Effector CD8-positive, alpha-beta T cell (primary cell): ENCODE measurements at regions not wholly inside any gene's neighbourhood (a gene's known extent, or its start where the extent isn't known, plus 50 kb on each side); places are given as distances from the start of the nearest gene placed in this dataset.

Source experiments
- DNase-seq: peaks from one replicate; lab custom pipeline; 2025; lab: John Stamatoyannopoulos, UW

DNA sequence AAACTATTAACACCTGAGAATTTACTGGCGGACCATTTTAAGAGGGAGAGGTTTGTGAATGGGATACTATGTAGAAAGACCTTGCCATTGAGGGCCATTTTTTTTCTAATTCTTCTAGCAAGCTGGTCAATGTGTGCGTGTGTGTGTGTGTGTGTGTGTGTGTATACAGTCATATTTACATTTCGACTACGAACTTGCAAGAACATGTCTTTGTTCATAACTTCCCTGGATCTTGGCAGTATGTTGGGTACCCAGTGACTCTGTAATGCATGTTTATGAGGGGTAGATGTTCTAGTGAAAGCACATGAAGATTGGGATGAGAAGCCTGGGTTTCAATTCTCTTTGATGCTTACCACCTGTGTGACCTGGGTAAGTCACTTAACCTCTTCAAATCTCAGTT, 133.6 kb downstream of the UBE2E3 start:
- DNase-seq, result no peak

DNA sequence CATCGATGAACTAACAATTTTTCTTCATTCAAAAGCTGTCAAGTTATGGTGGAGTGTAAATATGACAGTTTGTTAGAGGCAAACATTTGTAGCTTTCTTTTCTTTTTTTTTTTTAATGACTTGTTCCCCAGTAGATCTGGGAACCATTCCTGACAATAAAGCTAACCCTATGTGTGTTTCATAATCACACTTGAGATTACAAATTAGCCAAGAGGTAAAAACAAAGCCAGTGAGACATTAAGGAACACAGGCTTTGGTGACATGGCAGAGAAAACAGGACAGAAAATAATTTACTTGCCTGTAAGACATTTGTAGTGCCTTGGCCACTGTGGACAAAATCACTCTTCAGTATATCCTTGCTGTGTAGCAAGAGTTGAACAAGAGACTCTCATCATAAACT, 135.9 kb downstream of the UBE2E3 start:
- no peak for DNase-seq

DNA sequence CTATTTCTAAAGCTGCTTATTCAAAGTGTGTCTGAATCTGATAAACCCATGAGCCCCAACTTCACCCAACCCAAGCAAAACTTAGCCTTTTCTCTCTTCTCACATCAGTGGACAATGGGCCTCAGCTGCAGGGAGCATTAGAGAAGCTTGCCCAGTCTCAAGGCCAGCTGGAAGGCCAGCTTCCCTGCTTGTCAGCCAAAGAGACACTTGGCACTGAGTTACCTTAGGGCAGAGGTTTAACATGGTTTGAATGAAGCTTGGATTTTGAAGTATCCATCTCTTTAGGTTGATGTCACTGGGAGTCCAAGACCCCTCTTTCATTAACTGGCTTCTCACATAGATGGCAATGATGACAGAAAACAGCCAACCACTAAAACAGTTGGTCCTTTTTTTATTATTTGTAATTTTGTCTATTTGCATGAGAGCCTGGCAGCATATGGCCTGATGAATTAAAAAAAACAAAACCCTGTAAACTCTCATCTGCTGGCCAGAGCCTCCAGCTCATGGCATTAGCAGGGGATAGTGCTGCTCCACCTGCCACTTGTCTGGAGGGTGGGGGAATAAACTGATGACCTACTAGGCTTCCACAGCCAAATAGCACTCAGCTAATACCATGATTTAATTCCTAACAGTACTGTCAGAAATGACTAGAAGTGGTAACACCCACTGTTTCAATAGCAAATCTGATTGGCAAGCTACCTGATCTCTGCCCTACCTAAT, 137.0 kb downstream of the UBE2E3 start:
- DNase-seq, result no peak

DNA sequence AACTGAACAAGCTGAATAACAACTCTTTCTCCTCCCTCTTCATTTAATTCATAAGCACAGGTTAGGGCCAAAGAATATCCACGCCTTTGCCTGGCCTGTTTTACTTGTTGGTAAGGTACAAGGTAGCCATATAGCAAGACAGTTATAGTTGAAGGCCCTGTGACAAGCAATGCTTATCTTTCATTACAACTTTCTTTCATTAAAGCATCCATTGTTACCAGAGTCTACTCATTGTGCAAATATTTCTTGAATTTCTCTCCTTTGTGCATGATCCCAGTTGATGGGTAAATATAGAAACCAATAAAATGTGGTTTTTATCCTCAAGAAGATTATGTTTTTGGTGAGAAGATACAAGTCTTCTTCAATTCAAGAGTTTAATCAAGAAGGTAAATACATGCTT, 140.2 kb downstream of the UBE2E3 start:
- DNase-seq, result no peak

DNA sequence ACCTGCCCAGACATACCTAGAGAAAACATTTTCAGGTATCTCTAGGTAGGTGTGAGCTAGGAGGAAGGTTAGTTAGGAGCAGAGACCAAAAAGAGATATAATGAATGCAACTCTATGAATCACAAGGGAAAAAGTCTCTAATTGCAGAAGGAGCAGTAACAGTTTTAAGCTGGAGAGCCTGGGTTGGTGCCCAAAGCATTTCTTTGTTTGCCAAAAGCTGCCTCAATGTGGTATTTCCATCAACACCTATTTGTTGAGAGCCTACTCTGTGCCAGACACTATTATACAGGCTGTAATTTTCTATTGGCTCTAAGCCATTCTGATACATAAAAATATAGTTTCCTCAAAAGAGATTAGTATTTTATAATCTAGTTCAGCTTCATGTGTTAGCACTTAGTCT, 141.6 kb downstream of the UBE2E3 start:
- no peak for DNase-seq

DNA sequence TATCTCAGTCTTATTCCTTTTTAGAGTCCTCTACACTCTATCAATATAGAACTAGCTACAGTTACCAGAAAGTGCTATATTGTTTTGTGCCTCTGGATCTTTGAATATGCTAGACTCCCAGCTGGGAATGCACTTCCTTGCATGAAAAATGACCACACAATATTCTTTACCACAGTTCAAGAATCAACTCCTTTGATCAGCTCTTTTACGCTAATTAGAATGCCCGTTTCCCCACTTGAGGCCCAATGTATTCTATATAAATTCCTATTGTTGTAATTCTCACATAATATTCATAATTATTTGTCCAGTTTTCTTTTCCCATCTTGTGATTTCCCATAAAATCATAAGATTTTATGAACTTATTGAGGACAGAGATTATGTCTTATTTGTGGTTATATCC, 142.2 kb downstream of the UBE2E3 start:
- DNase-seq, result no peak

DNA sequence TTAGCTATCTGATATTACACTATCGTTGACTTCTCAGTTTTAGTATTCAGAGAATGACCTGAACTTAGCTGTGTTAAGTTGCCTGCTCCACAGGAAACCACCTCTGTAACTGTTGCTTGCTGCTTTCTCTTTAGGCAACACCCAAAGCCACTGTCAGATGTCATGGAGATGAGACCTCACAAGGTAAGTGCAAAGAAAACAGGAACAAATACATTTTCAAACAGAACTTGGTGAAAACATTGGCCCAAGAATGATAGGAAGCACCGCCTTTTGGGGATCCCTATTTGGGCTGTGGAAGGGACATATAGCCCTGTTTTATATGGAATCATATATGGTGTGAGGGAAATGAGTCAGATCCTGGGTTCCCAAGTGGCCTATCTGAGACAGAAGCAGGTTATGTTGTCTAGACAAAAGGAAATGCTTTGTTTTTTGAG, 143.4 kb downstream of the UBE2E3 start:
- peak; percentile 25 for DNase-seq

DNA sequence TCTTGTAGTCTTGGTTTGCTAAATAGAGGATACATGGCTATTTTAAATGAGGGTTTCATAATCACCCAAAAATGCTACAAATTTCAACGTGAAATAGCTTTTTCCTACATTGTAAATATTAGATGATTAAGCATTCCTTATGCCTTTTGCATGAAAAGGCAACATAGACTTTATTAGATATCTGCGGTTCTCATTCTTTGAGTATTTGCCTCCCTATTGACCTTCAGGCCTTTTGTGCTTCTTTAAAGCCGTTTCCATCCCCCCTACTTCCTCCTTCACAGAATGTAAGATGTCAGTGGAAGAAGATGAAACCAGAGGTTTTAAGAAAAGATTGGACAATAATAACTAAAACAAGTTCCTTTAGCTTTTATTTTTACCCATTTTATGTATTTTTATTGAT, 144.1 kb downstream of the UBE2E3 start:
- DNase-seq, result no peak

DNA sequence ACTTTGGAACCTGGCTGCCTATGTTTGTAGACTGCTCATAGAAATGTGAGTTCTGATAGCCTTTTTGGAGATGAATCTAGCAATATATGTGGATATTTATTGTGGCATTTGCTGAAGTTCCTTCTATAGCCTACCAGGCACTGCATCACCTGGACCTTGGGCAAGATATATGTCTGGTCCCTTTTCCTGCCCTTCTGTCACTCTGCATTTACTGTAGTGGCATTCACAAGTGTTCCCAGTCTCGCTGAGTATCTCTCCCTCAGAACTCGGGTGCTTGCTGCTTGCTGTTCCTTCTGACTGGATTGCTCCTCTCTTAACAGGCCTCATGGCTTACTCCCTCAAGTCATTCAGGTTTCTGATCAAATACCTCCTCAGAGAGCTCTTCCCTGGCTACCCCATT, 145.0 kb downstream of the UBE2E3 start:
- DNase-seq, result no peak

DNA sequence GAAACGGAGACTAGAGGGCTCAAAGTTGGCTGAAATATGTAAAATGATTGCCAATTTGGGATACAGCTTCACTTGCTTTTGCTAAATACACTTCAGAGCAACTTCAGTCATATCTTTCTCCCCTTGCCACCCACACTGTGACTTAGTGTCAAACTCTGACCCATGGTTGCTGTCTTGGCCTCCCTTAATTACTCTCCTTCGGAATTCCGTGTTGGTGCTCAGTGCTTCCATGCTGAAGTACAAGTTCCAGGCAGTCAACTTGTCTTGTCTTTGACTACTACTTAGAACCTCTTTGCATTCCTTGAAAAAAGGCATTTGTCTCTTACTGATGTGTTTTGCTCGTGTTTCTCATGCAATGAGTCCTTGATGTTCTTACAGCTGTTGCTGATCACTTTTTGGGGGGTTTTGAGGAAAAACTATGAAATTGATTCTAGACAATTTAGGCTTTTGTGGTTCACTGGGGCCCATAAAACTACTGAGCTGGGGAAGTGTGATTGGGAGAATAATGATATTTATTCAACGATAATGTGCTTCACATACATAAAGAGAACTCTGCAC, 146.0 kb downstream of the UBE2E3 start:
- DNase-seq, result no peak

DNA sequence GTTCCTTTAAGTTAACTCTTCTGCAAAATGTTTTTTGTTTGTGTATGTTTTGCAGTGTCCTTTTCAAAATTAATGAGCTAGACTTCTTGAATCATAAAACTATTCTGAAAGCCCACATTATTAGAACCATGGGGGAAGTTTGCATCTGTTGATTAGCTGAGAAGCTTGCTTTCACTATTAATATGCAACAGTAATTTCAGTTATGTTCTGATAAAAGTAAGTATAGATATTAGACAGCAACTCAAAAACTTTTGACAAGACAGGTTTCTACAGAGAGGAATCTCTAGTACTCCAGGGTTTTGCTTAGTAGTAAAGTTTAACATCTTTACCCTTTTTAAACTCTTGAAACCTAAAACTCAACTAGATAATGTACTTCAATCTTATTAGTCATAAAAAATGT, 147.8 kb downstream of the UBE2E3 start:
- DNase-seq, result no peak

DNA sequence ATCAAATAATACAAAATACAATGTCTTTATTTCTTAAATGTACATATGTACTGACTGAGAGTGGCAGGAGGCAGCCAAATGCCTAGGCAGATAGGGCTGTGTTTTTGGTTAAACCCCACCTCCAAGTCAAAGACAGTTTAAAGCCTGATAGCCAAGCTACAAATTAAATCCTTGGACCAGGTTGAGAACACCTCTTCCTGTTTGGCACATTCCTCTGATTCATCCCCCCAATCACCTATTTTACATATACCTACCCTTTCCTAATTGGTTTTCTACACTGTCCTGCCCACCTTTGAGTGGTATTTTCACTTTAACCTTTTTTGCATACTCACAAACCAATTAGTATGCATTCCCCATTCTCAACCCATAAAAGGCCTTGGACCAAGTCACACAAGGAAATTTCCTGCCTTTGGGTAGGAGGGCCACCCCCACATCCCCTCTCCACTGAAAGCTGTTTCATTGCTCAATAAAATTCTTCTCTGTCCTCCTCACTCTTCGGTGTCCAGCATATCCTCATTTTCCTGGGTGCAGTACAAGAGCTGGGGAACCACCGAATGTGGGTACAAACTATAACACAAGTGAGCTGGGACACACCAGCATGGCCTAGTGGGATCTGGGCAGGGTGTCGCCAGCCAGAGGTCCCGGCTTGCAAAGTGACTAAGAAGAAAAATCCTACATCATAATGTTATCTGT, 149.1 kb downstream of the UBE2E3 start:
- DNase-seq, result no peak

DNA sequence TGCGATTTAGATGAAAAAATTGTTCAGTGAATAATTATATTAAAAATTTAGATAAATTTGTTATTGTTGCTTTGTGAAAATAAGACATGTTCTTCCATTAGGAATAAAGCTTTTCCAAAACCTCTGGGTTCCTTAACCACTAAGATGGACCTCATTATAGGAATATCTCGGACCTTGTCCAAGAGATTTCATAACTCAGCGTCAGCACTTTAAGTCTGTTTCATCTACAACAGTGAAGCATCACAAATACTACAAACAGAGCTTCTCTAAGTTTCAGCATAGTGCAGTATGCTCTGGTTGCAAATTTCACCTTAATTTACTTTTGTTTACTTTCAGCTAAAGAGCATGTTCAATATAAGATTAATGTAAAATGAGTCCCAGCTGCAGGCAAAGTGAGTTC, 150.3 kb downstream of the UBE2E3 start:
- no peak for DNase-seq

DNA sequence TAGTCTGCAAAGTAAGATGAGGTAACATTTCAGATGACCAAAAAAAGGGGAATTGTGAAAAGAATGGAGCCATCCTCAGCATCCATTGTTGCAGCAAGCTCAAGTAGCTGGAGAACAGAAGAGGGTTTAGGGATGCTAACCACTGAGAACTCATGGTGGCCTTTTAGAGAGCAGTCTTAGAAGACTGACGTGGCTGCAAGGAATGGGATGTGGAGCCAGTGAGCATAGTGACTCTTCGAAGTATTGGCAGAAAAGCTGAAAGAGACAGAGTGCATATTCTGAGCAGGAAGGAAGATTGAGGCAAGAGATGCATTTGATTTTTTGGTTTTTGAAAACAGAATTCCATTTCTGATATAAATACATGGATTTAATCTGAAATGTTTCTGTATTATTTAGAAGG, 151.2 kb downstream of the UBE2E3 start:
- DNase-seq, result no peak

DNA sequence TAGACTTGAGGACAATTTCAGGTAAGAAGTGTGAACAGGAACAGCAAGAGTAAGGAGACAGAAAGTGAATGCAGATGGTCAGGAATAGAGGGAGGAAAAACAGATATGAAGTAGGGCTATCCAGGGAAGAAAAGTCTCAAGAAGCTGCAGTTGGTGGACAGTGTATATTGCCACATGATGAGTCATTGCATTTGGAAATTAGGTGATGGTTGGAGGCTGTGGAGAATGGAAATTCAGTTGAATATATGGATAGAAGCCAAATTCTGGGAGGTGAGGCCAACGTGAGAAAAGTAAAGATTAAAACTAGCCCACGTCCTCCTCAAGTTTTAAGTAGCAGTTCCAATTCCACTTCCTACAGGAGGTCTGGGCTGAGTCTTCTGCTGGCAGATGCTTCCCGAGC, 158.4 kb downstream of the UBE2E3 start:
- DNase-seq, result no peak

DNA sequence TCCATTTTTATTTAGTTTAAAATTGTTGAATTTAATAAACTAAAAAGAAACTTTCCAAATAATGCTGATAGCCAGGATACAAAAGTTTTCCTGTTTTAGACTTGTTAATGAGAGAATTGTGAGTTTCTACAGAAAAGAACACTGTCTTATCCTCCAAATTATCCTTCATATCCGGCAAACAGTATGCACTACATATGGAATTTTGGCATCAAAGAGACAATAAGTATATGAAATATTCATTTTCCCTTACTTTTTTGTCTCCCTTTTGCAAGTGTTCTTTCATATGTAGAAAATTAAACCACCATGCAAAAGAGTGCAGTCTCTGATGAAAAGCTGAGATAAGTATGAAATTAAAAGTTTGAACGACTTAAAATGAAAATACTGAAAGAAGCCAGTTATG, 159.4 kb downstream of the UBE2E3 start:
- DNase-seq, result no peak

DNA sequence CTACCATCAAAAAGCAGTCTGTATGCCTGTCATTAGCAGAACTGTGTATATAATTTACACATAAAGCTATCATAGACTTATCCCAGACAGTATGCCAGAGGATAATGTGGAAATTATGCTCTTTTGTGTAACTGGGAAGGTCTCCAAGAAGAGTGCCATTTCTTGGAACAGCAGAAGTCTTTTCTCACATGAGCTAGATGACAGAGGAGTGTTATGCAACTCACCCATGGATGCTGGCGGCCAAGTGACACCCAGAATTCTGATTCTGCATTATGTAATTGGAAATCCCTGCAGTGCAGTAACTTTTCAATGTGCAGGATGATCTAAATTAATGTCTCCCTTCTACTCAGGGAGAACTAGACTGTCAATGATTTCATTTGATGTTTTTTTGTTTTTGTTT, 160.0 kb downstream of the UBE2E3 start:
- DNase-seq, result no peak

DNA sequence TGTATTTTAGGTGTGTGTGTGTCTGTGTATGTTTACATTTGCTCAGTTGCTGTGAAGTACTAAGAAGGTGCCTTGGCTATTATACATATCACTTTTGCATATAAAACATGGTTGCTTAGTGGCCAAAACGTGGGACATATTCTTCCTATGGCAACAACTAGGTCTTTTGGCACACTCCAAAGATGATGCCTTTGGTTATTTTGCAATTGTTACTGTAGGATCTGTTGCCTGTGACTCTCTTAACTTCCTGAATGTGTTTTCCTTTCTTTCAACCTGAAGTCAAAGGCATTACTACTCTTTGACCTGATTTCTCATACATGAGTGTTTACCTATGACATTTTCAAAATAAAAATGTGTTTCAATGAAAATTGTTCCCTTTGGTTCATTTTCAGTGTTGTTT, 160.5 kb downstream of the UBE2E3 start:
- DNase-seq, result no peak

DNA sequence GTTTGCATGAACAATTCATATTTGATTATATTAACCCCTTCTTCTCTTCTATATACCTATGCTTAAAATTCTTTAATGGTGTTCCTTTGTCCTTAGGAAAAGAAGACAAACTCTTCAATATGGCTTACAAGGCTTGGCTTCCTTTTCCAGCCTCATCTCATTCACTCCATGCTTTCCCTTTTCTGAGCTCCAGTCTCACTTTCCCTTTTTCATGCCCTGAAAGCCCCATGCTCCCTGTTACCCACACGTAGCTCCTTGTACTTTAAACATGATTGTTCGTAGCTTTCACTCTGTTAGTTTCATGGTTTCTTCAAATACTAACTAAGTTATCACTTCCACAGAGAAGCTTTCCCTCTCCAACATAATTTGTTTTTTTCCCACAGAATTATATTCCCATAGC, 161.3 kb downstream of the UBE2E3 start:
- DNase-seq, result no peak

DNA sequence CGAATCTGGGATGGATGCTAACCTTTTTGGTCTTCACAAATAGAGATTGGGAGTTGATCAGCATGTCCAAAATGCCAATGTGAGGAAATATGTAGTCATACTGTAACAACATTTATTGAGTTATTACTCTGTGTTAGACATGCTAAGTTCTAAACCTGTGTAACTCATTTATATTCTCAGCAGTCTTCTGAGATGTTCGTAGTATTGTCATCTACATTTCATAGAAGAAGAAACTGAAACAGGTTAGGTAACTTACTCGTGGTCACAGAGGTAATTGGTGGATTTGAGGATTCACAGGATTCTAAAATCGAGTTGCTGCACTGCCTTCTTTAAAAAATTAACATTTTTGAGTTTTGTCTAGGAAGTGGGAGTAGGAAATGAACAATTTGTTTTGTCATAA, 162.1 kb downstream of the UBE2E3 start:
- no peak for DNase-seq

DNA sequence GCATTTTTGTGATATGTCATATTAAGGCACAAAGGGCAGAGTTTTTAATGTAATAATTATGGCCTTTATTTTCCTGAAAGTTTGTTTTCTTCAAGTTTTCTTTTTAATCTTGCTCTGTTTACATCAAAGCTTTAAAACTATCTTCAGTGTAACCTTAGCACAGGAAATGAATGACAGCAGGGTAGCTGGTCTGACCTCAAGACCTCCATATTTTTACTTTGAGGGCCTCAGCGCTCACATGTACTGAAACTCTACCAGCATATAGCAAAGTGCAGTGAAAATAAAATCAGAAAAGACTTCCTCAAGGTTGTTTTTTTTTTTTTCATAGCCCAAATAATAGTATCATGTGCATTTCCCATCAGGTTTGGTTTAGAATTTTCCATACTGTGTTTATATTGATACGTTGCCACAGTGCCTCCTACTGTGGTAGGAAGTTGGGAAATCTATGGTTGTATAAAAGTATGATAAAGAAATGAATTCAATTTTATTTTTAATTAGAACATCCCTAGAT, 163.4 kb downstream of the UBE2E3 start:
- DNase-seq, result no peak

DNA sequence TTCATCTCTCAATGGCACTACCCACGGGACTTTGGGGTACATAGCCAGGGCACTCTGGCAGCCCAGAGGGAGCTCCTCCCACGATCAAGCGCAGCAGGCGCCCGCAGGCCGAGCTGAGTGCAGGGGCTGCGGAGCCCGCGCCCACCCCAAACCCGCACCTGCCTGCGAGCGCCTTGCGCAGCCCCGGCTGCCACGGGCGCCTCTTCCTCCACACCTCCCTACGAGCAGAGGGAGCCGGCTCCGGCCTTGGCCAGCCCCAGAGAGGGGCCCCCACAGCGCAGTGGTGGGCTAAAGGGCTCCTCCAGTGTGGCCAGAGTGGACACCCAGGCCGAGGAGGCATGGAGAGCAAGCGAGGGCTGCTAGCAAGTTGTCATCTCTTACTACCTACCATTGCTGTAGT, 165.2 kb downstream of the UBE2E3 start:
- DNase-seq, result no peak

DNA sequence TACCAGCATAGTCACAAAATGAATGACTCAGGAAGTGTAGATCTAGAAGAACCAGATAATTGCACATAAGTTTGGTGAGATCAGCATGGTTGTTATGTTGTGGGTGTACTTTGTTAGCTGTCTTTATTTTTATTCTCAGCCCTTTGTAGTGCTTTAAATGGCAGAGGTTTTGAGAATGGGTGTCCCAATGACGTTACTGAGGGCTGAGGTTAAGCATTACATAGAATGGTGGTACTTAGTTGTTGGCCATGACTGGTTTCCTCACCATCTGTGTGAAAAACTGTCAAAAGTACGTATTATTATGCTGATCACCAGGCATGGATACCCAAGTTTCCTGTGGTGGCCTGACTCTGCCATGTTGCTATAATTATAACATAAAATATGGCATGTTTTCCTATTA, 165.8 kb downstream of the UBE2E3 start:
- DNase-seq, result no peak
